GM18517 (cell line): ENCODE measurements at regions not wholly inside any gene's neighbourhood (a gene's known extent, or its start where the extent isn't known, plus 50 kb on each side); places are given as distances from the start of the nearest gene placed in this dataset.

ENCODE experiments used
- ATAC-seq: cut with Tn5 transposase; IDR thresholded peaks from one replicate; pipeline ENCODE4 v1.9.1; 2021; ENCODE audit warnings: mild to moderate bottlenecking, moderate library complexity; ENCODE audit not compliant: unreplicated experiment

- ATAC-seq = no peak
These were observed 344.5 kb upstream of the LRATD1 start for GRCh38 chr2:14288016-14288415.

DNA sequence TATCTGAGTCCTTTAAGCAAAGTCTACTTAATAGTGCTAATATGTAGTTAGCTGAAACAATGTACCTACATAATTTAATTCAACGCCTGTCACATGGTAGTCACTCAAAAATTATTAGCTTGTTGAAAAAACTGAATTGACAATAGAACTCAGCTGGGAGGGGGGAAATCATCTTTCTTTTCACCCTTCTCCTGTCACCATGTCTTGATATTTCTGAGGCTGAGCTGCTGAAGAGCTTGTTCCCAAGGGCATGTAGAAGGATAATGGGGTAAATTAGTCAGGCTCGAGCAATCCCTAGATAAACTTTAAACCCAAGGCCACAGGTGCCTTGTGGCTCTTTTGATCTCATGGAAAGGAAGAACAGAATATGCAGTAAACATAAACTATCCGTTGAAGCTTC is 339.6 kb upstream of the LRATD1 start:
- no peak for ATAC-seq

DNA sequence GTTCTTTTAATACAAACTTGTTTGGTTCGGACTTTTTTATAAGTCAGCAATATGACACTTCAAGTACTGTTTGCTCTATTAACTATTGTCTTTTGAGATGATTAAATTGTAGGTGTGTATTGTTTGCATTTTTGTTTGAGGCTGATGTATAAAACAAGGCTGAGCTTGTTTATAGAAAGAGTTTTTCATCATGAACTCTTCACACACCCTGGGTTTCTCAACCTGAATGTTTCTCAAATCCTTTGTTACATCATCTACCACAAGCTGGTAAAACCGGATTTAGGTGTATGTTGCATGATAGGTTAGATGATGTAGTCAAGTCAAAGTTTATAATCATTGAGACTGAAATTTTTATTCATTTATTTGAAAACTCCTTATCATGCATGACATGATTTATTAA is 335.2 kb upstream of the LRATD1 start:
- no peak for ATAC-seq

DNA sequence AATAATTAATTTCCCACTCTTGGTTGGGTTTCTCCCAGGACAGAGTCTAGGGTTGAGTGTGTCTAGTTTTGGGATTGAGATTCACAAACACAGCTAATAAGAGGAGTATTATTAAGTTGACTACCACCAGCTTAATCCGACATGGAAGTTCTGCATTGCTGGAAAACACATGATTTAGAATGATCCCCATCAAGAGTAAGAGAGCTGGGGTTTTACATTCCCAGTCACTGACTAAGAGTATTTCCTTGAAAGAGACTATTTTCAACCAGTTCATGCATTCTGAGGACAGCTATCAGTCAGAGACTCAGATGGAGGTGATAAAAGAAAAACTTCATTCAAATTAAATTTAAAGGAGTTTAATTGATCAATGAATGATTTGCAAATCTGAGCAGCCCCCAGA is 334.6 kb upstream of the LRATD1 start:
- no peak for ATAC-seq

DNA sequence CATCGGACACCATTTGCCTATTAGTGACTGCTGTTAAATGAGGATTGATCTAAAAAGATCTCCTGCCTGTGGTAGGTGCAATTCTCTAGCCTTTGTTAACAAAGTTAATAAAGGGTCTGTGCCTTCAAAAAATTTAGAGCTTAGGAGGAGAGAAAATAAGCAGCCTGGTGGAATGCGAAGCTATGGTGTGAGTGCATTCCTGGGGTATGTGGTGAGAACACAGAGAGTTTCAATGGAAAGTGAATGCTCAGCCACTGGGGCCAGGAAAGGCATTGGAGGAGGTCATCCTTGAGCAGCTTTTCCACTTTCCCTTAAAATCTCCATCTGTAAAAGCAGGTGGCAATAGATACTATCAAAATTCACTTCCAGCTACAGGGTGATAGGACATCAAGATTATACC is 331.2 kb upstream of the LRATD1 start:
- ATAC-seq = no peak

DNA sequence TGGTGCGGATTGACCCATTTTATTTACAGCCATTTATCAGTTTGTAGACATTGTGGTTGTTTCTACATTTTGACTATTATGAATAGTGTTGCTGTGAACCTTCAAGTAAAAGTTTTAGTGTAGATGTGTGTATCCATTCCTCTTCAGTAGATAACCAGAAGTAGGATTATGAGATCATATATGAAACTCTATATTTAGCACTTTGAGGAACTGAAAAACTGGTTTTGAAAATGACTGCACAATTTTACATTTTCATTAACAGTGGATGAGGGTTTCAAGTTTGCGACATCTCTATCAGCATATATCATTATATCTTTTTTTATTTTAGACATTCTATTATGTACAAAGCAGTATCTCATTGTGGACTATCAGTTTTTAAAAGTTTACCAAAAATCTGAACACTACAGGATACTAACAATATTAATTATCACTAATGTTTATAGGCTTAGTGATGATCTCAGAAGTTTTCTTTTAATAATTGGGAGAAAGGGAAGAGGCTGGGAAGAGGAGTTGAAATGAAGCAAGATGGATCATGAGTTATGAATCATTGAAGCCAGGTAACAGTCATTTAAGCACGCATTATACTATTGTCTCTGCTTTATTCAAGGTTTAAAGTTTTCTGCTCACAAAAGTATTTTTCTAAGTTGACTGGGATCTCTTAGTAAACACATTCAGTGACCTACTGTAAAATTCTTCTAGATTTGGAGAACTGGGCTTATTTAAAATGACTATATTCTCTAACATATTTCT is 329.0 kb upstream of the LRATD1 start:
- ATAC-seq = peak; percentile 85

DNA sequence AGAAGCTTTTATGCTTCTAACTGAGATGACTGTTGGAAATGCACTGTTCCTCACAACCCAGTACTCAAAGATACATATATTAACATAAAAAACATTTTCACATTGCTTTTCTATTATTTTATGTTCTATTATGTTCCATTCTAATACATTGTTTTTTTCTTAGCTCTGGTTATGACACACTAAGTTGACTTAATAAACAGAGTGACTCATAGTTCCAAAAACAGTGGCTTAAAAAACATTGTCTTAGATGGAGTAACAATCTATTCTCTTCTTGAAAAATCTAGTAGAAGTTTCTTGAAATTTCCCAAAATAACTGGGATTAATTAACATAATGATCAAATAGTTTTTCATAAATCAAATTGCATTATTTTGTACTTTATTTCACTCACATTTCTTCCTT is 328.2 kb upstream of the LRATD1 start:
- ATAC-seq = no peak

DNA sequence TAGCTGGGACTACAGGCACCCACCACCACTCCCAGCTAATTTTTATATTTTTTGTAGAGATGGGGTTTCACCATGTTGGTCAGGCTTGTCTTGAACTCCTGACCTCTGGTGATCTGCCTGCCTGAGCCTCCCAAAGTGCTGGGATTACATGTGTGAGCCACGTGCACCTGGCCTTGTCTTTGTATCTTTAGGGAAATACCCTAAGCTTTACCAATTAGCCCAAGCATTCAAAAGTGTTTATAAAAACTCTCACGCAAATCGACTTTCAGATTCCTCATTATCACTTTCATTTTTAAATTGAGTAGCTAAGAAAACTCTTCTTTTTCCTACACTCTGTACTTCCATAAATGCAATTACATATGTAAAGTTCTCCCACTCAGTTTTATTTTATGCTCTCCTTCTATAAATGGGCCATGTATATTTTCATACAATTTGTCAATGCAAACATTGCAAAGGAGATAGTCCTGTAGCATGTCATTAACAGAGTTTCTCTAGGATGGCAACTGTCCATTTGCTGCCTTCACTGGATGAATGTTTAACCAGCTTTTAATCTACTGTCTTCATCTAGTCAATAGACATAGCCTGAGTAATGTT is 326.2 kb upstream of the LRATD1 start:
- ATAC-seq = peak; percentile 39

GRCh38 chr2:14313341-14313740 is 319.2 kb upstream of the LRATD1 start:
- no peak for ATAC-seq

DNA sequence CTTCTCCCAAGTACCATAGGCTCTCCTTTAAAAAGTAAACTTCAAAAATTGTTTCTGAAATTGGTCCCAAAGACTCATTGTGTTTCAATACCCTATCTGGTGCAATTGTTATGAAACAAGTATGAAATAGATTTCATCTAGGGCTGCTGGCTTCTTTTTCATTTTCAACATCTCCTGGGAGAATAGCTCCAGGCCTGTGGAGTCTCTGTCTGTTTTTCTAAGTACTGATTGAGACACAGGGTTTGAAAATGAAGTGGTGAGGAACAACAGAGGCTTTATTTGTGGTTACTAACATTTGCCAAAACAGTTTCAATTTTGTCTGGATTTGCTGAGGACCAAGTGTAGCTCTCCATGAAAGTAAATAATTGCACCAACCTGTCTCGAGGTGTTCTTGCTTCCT is 315.9 kb upstream of the LRATD1 start:
- no peak for ATAC-seq

GRCh38 chr2:14321357-14321756 is 311.2 kb upstream of the LRATD1 start:
- no peak for ATAC-seq

GRCh38 chr2:14322306-14322705 is 310.2 kb upstream of the LRATD1 start:
- ATAC-seq = no peak

DNA sequence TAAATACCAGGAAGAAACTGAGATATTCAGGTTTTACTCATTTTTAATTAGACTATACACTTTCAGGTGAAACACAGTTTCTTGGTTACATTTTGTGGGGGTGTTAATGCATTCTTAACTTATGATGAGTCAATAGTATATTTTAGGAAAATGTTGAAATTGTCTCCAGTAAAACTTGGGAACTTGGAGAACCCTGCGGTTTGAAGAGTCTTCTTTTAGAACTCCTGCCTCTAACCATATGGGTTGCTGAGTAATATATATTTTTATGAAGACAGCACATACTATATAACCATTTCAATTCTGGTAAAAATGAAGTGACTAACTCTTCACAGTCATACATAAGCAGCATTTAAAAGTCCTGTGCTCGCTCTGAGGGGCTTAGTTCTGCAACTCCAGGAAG is 308.2 kb upstream of the LRATD1 start:
- no peak for ATAC-seq

GRCh38 chr2:14330884-14331283 is 301.6 kb upstream of the LRATD1 start:
- no peak for ATAC-seq

GRCh38 chr2:14336759-14337382 is 295.6 kb upstream of the LRATD1 start:
- ATAC-seq = no peak

DNA sequence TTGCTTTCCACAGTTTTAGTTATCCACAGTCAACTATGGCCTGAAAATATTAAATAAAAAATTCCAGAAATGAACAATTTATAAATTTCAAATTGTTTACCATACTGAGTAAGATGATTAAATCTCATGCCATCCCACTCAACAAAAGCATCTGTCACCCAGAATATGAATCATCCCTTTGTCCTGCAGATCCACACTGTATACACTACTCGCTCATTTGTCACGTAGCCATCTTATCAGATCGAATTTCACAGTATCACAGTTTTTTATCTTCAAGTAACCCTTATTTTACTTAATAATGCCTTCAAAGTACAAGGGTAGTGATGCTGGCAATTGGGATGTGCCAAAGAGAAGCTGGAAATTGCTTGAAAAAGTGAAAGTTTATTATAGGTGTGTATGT is 291.8 kb upstream of the LRATD1 start:
- ATAC-seq = no peak

GRCh38 chr2:14342313-14342712 is 290.2 kb upstream of the LRATD1 start:
- no peak for ATAC-seq

DNA sequence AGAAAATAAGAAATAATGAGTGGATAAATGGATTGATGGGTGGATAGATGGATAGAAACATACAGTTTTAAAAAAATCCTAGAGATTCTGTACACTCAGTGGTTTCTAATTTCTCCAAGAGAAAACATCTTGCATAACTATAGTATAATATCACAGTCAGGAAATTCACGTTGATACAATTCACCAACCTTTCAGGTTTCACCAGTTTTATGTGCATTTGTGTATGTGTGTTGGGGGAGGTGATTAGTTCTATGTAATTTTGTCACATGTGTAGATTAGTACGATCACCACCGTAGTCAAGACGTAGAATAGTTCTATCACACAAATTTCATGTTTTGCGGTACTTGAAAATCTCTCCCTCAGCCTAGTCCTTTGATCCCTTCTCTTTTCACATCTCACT is 288.2 kb upstream of the LRATD1 start:
- ATAC-seq = no peak

- no peak for ATAC-seq
These were observed 284.3 kb upstream of the LRATD1 start for GRCh38 chr2:14348247-14348646.

DNA sequence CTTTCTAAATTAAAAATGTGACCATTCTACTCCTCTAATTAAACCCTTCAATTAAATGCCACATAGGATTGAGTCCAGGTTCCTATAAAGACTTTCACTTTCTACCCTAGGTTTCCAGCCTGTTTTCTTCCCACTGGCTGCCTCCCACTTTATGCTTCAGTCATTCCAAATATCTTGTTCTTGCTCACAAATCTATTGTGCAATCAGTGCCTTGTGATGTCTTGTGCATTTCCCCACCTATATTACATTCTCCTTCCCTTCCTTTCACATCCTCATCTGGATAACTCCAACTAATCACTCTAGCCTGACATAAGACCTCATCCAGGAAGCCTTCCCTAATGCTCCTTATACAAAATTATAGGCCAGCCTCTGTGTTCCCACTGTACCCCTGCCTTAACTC is 281.7 kb upstream of the LRATD1 start:
- ATAC-seq = no peak

DNA sequence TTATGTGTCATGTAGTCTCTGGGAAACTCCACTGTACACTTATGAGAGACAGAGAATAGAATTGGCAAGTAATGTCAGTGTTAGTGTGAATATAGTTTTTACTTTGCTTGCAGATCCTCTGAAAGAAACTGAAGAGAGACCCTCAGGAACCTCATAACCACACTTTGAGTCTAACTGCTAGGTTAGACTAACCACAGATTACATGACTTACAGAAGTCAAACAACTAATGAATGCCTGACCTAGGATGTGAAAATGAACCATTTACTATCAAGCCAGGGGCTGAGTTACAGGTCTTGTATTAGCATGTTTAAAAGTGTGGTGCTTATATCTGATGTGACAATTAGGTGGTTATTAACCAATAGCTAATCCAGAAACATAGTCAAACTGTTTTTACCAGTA is 280.4 kb upstream of the LRATD1 start:
- ATAC-seq = no peak

DNA sequence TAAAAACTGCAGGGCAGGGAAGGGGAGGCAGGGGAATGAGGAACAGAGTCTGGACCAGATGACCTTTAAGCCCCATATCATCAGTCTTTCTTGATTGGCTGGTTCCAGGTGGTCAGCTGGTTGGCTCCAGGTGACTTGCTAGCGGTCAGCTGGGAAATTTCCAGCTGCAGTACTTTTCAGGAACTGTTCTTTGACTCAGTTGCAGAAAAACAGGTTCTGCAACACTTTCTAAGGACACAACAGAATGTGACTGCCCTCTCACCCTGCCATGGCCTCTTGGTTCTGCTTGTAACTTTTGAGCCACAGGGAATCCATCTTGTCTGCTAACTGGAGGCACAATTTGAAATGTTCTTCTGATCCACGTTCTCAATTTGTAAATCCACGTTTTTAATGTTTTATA is 278.3 kb upstream of the LRATD1 start:
- ATAC-seq = no peak
